WERI-Rb-1 (cell line): ENCODE measurements at regions not wholly inside any gene's neighbourhood (a gene's known extent, or its start where the extent isn't known, plus 50 kb on each side); places are given as distances from the start of the nearest gene placed in this dataset.

Experiments used
- DNase-seq: peaks from one replicate; pipeline ENCODE4 v3.0.0-alpha.2; 2020
- H3K27ac ChIP-seq: fragments of 250-450 bp; sonication (Bioruptor Pico); 2 replicates; pipeline ENCODE4 v1.5.1; 2020; ENCODE audit warnings: mild to moderate bottlenecking, moderate library complexity
- H3K27me3 ChIP-seq: fragments of 250-450 bp; sonication (Bioruptor Pico); 2 replicates; pipeline ENCODE4 v1.5.1; 2021; ENCODE audit warnings: mild to moderate bottlenecking, low read depth, moderate library complexity; ENCODE audit not compliant: insufficient read depth, severe bottlenecking
- H3K36me3 ChIP-seq: fragments of 250-450 bp; sonication (Bioruptor Pico); 2 replicates; pipeline ENCODE4 v1.5.1; 2020; ENCODE audit warnings: mild to moderate bottlenecking, moderate library complexity
- H3K4me3 ChIP-seq: 2 replicates; pipeline ENCODE4 v1.5.1; 2011; ENCODE audit warnings: low read depth, mild to moderate bottlenecking, control low read depth, low read length
- H3K9me3 ChIP-seq: fragments of 250-450 bp; sonication (Bioruptor Pico); 2 replicates; pipeline ENCODE4 v1.5.1; 2021; ENCODE audit warnings: mild to moderate bottlenecking, moderate library complexity; ENCODE audit not compliant: severe bottlenecking
- TF ChIP-seq, protein P1 (sequence below): IDR thresholded peaks from 2 replicates; pipeline ENCODE4 v1.5.1; 2011; ENCODE audit warnings: low read depth, mild to moderate bottlenecking, control low read depth, inconsistent platforms, low read length

DNA sequence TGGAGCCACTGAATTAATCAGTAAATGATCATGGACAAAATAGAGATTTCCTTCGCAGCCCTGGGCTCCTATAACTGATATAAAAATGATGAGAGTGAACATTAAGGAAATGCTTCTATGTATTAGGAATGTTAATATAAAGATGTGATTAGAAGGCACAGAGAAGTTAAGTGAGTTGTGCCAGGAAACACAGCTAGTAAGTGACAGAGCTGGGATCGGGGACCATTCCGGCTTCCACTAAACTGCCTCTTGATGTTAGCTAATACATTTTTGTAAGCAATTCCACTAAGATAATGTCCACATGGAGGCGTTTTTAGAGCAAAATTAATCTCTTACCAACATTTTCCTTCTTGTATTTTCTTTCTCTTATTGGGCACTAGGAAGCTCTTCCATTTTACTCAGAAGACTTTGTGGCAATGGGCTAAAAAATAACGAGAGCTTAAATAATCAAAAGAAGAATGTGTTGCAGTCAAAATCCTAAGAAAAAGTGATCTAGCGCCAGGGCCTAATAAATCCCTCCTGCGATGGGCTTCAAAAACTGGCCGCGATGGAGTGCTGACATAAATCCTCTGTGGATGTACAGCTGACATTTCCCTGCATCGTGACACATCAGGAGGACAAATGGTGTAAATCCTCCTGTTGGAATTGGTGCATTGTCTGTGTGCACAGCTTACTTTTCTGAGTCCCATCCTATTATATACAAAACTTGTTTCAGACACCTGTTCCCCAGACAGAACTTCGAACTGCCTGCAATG, 326.1 kb upstream of the MAF start:
- DNase-seq, result no peak
- no peaks in the 10 kb centered on the region for H3K9me3 ChIP-seq

DNA sequence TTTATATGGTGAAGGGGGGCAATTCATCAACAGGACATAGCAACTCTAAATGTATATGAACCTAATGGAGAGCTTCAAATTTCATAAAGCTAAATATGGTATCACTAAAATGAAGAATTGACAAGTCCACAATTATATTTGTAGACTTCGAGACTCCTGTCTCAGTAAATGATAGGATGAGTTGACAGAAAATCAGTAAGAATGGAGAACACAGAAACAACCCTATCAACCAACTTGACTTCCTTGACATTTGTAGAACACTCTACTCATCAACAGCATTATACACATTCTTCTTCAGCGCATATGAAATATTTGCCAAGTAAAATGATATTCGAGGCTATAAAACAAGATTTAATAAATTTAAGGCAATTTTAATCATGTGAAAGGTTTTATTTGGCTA, 322.9 kb upstream of the MAF start:
- Histone ChIP-seq H3K4me3 (no peak overlapping the region), H3K9me3 (no peaks in the 10 kb centered on the region)
- TF ChIP-seq, protein P1, sequence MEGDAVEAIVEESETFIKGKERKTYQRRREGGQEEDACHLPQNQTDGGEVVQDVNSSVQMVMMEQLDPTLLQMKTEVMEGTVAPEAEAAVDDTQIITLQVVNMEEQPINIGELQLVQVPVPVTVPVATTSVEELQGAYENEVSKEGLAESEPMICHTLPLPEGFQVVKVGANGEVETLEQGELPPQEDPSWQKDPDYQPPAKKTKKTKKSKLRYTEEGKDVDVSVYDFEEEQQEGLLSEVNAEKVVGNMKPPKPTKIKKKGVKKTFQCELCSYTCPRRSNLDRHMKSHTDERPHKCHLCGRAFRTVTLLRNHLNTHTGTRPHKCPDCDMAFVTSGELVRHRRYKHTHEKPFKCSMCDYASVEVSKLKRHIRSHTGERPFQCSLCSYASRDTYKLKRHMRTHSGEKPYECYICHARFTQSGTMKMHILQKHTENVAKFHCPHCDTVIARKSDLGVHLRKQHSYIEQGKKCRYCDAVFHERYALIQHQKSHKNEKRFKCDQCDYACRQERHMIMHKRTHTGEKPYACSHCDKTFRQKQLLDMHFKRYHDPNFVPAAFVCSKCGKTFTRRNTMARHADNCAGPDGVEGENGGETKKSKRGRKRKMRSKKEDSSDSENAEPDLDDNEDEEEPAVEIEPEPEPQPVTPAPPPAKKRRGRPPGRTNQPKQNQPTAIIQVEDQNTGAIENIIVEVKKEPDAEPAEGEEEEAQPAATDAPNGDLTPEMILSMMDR, result no peak

More for the DNA sequence above, 326.1 kb upstream of the MAF start:
- H3K27ac ChIP-seq, result no peak overlapping the region
- peaks cover 66% of the 10 kb centered on the region for H3K27me3 ChIP-seq
- TF ChIP-seq, protein P1, result no peak
- no peak overlapping the region for H3K4me3 ChIP-seq
- H3K36me3 ChIP-seq, result no peaks in the 10 kb centered on the region

DNA sequence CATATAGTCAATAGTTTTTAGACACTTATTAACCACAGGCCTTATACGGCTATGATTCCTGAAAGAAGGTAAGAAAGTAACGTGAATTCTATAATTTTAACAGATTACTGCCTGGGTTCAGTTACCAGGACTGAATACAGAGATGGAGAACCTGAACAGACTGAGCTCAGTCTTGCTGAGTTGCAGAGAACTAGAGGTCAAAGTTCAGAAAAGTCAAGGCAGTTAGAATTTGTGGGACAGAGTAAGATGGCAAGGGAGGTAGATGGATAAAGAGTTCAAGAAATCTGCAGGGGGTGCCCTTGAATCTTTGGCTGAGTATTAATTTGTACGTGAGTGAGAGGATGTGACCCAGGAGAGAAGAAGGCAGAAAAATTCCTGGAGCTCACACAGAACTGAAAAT, 320.1 kb upstream of the MAF start:
- no peaks in the 10 kb centered on the region for H3K36me3 ChIP-seq
- H3K27me3 ChIP-seq, result peaks cover 62% of the 10 kb centered on the region
- no peaks in the 10 kb centered on the region for H3K9me3 ChIP-seq
- H3K4me3 ChIP-seq, result no peak overlapping the region
- no peak overlapping the region for H3K27ac ChIP-seq
- no peak for DNase-seq
- TF ChIP-seq, protein P1, result no peak

More for the DNA sequence above, 322.9 kb upstream of the MAF start:
- H3K27me3 ChIP-seq, result peaks cover 59% of the 10 kb centered on the region
- H3K27ac ChIP-seq, result no peak overlapping the region
- no peak for DNase-seq
- H3K36me3 ChIP-seq, result no peaks in the 10 kb centered on the region

DNA sequence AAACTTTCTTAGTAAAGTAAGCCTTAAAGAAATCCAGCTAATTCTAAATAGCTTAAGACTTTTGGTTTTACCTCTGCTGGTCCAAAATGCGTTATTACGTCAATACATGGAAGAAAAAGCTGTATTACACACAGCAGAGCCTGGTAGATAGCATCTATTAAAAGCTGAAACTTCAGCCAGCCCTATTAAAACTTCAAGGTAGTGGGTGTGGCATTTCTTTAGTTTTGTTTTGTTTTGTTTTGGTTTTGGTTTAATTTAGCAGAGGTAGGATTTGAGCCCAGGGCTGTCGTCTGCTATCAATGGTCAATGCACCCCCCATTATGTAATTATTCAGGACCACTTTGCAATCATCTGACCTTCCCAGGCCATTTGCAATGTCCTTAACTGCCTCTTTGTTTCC, 318.4 kb upstream of the MAF start:
- H3K4me3 ChIP-seq, result no peak overlapping the region
- no peaks in the 10 kb centered on the region for H3K36me3 ChIP-seq
- no peaks in the 10 kb centered on the region for H3K9me3 ChIP-seq
- no peak for DNase-seq
- peaks cover 75% of the 10 kb centered on the region for H3K27me3 ChIP-seq
- H3K27ac ChIP-seq, result no peak overlapping the region
- TF ChIP-seq, protein P1, result no peak

DNA sequence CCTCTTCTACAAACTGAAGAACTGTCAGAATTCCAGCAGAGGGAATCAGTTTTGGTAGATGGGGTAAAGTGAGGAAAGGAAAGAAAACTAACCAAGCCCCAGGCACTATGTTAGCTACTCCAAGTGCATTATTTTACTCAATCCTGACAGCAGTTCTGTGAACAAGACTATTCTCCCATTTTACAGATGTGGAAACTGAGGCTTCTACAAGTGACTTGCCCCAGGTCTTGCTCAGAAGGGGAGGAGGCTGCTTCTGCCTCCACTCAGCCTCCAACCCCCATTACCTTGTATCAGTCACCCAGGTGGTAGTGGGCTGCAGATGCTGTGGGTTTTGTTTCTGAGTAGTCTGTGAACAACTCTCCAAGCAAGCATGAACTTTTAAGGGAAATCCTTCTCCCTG, 315.2 kb upstream of the MAF start:
- H3K36me3 ChIP-seq, result no peaks in the 10 kb centered on the region
- H3K27ac ChIP-seq, result no peak overlapping the region
- H3K4me3 ChIP-seq, result no peak overlapping the region
- no peak for DNase-seq
- peaks cover 2% of the 10 kb centered on the region for H3K9me3 ChIP-seq
- TF ChIP-seq, protein P1, result no peak
- peaks cover 75% of the 10 kb centered on the region for H3K27me3 ChIP-seq
